Raji (cell line): ENCODE measurements at regions not wholly inside any gene's neighbourhood (a gene's known extent, or its start where the extent isn't known, plus 50 kb on each side); places are given as distances from the start of the nearest gene placed in this dataset.

Experiments used
- POLR2A ChIP-seq: IDR thresholded peaks from 2 replicates; pipeline ENCODE4 v1.6.1; 2011; ENCODE audit warnings: low read depth, low read length, control low read depth; ENCODE audit not compliant: insufficient read depth

GRCh38 chr17:70230850-70231640 is 61.7 kb downstream of the KCNJ2 start:
- TF ChIP-seq POLR2A: no peak

- no peak for TF ChIP-seq POLR2A
Measured at GRCh38 chr17:70232466-70232865, 63.1 kb downstream of the KCNJ2 start.

GRCh38 chr17:70235252-70235651 is 65.9 kb downstream of the KCNJ2 start:
- no peak for TF ChIP-seq POLR2A

DNA sequence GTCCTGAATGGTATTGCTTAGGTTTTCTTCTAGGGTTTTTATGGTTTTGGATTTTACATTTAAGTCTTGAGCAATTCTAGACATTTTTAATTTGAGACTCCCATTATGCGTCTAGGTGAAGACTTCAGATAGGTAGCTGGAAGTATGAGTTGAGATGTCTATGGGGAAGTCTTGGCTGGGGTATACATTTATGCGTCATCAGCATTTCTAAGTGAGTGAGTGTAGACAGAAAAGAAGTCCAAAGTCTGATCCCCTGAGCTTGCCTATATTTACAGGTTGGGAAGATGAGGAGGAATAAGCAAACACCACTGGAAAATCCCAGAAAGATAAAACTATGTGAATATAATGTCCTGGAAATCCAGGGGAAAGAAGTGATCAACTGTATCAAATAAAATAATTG is 68.9 kb downstream of the KCNJ2 start:
- no peak for TF ChIP-seq POLR2A

- TF ChIP-seq POLR2A: no peak
Measured at GRCh38 chr17:70238646-70239045, 69.3 kb downstream of the KCNJ2 start.

DNA sequence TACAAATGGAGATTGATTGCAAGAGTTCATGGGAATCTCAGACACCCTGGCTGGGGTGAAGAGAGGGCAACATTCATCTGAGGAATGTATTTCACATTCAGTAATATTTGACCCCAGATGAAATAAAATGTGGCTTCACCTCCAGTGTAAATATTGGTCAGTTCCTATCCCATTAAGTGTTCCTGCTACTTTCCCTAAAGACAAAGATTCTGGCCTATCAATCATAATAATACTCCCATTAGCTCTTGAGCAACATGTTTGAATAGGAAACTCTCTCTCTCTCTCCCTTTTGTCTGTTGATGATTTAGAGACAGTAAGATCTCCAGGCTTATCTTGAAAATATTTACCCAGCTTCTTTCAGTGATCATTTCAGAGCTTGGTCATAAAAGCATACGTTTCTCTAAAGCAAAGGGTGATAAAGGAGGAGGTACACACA is 70.1 kb downstream of the KCNJ2 start:
- no peak for TF ChIP-seq POLR2A

DNA sequence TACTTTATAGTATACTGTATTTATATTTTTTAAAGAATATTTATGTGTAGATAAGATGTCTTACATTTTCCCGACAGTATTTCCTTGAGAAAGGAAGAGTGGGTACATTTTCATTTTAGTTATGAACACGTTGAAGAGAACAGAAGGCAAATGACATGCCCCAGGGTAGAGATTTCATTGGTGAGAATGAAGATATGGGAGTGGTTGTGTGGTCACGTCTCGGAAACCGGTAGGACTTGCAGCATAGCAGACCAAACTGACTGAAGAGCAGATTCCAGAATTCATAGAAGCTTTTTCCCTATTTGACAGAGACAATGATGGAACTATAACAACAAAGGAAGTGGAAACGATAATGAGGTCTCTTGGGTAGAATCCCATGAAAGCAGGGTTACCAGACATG is 71.7 kb downstream of the KCNJ2 start:
- no peak for TF ChIP-seq POLR2A

DNA sequence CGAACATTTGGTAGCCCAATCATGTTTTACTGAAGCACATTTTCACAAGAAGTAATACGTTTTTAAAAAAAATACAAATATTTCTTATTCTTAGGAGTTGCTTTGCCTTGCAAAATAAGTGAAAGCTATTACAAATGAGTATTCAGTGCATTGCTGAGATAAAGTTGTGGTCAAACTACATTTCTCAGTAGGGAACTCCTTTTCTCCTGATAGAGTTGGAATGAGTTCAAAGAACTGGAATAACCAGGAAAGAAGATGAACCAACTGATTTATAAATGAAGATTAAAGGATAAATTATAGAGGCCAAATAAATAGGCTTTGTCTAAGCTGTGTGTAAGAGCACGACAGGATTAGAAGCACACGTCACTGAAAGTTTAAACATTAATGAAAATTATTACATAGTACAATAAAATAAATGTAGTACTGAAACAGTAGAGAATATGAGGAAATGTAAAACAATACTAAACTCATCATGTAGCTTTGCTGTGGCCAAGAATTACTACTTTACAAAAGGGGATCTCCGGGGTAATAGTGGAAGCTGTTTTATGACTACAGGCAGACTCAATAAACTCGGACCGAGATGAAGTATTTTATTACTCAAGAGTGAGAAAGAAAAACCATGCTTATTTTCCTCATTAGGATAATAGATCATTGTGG is 73.6 kb downstream of the KCNJ2 start:
- no peak for TF ChIP-seq POLR2A

DNA sequence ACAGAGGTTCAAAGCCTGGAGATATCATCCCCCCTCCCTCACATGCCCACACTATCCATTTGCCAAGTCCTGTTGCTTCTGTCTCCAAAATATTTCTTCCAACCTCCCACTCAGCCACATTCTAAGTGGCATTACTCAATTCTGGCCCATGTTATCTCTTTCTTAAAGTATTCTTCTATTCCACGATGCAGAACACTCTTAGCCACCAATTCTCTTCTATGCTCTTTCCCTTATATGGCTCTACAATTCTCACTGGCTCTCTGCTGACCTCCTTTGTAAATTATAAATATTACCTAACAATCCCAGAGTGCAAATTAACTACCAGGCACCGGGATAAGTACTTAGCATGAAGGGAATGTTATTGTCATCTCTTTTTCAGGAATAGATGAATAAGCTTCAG is 82.4 kb downstream of the KCNJ2 start:
- TF ChIP-seq POLR2A: no peak

DNA sequence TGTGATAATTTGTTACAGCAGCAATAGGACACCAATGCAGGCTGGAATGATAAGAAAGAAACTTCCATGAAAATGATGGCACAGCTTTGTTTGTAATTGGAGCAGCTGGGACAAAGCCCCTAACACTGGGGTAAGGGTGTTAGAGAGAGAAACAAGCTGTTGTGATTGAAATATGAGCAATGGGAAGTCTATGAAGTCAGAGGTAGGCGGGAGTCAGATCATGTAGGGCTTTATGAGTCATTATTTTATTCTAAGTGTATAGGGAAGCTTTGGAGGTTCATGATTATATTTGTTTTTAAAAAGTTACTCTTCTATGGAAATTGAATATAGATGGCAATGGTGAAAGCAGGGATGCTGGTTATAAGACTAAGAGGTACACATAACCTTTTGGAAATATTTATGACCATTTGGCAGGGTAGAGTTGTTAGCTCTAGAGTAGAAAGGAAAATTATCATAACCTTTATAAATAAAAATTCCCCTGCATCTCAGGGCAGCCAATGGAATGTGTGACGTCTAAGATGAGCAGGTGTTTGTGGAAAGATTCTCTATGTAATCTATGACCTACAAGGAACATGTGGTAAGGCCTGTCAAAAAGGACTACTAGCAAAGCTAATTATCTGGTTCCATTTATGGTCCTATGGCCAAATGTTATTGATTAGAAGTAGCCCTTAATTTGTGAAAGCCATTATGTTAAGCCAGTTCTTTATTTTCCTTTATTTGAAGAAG is 85.6 kb downstream of the KCNJ2 start:
- no peak for TF ChIP-seq POLR2A

DNA sequence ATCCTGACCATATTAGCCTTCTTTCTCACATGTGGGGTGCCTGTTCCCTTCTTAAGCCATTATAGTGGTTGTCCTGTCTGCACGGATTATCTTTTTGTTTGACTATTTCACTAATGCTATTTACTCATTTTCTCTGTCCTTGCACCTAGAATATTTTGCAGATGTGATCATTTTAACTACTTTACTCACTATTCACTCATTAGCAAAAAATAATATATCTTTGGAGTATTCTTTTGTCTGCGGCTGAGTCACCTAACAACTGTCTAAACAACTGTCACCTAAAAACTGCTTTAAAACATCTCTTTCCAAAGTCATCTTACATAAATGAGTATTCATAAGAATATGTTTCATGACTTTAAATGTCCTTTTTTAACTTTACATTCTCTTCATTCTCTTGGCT is 87.4 kb downstream of the KCNJ2 start:
- no peak for TF ChIP-seq POLR2A

DNA sequence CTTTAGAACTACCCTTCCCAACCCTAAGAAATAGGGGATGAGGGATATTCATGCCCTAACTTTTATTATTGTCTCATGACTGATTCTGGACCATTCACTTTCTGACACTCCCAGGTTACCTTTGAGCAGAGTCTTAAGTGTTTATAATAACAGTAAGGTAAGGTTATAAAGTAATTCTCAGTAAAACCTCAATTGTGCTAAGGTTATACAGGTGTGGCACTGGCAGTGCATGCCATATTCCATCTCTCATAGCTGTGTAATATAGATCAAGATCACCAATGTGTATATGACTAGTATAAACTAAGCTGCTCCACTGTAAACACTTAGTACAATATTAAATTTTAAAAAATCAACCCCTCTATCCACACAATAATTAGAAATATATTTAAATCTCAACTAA is 89.1 kb downstream of the KCNJ2 start:
- no peak for TF ChIP-seq POLR2A

DNA sequence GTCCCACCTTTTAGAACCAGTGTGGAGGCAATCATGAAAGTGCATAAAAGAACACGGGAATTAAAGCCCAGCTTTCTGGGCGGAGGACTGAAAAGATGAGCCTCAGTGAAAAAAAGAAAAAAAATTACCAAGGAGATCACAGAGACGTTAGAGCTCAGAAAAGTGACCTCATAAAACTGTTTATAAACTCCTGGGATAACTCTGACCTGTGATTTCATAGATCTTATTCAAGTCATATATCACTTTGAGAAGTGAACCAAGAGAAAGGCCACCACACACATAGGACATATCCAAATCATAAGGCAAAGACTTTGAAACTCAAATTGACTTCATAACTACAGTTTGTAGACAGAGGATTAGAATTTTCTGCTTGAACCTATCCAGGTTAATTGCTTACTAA is 90.1 kb downstream of the KCNJ2 start:
- TF ChIP-seq POLR2A: no peak

- TF ChIP-seq POLR2A: no peak
Measured at GRCh38 chr17:70261170-70261569, 91.8 kb downstream of the KCNJ2 start.

GRCh38 chr17:70265471-70265870 is 96.1 kb downstream of the KCNJ2 start:
- no peak for TF ChIP-seq POLR2A

GRCh38 chr17:70266394-70266793 is 97.1 kb downstream of the KCNJ2 start:
- no peak for TF ChIP-seq POLR2A
